Ovary (tissue), 7 donors: ENCODE measurements at regions not wholly inside any gene's neighbourhood (a gene's known extent, or its start where the extent isn't known, plus 50 kb on each side); places are given as distances from the start of the nearest gene placed in this dataset.
A peak's percentile ranks its signal among the peaks of the same experiment; 100 is the strongest.

Experiments
- DNase-seq, 5 donors: peaks; one replicate each; pipeline ENCODE4 v3.0.0-alpha.2; 2019 to 2020
- H3K27ac ChIP-seq, 2 donors: fragments of 200-600 bp; one replicate each; pipeline versions ENCODE4 v1.5.1 to v1.8.0; 2019 to 2022
- H3K27me3 ChIP-seq: fragments of 200-600 bp; one replicate; pipeline ENCODE4 v1.8.0; 2022
- H3K36me3 ChIP-seq: fragments of 200-600 bp; sonication (generic); one replicate; pipeline ENCODE4 v1.5.1; 2019
- H3K4me1 ChIP-seq: one replicate; pipeline ENCODE4 v1.8.1; 2013; ENCODE audit warnings: mild to moderate bottlenecking, moderate library complexity; ENCODE audit not compliant: insufficient read depth
- H3K4me3 ChIP-seq: fragments of 200-600 bp; sonication (generic); one replicate; pipeline ENCODE4 v1.5.1; 2017
- H3K9me3 ChIP-seq, 2 donors: fragments of 200-600 bp in 1 of 2; sonication (generic) in 1 of 2; one replicate each; pipeline versions ENCODE4 v1.5.1 to v1.8.1; 2013 to 2019; ENCODE audit warnings: mild to moderate bottlenecking in 1 of 2, moderate library complexity in 1 of 2
- CTCF ChIP-seq, 3 donors: fragments of 450-650 bp in 2 of 3; fragments of 200-600 bp in 1 of 3; IDR thresholded peaks; one replicate each; pipeline versions ENCODE4 v1.5.1 to v1.8.0; 2016 to 2022; ENCODE audit warnings: antibody characterized with exemption in 3 of 3, mild to moderate bottlenecking in 1 of 3
- EP300 ChIP-seq: sonication (generic); formaldehyde crosslinking; IDR thresholded peaks from one replicate; pipeline ENCODE4 v1.6.1; 2017; ENCODE audit warnings: antibody characterized with exemption
- POLR2A ChIP-seq: fragments of 450-650 bp; IDR thresholded peaks from one replicate; pipeline ENCODE4 v1.6.1; 2017; ENCODE audit warnings: antibody characterized with exemption, mild to moderate bottlenecking, moderate library complexity
- WGBS, 3 donors: extraction: QIAGEN DNeasy Blood & Tissue Kit in 1 of 3; methylation state at CpG; one replicate each; pipeline versions ENCODE4 v1.1.5 to v1.1.7; 2013 to 2017; 5-methylcytosine and 5-hydroxymethylcytosine counted together
- intact Hi-C, 4 donors: fragments of 100-400 bp; cut with DNase I; formaldehyde crosslinking; loops; one replicate each; pipeline versions ENCODE4 v1.11.0 to v1.15.1; 2022 to 2023
- donor health status: DM: no; HTN: no; CAD: no; lungs with moderate emphysema.
- donor health status: DM: no; HTN: no; CAD: no.
- donor health status: Bipolar disorder and iron deficiency.
- donor health status: DM: no; HTN: no; CAD: no.
- donor health status: DM: yes; HTN: yes; CAD: no.

GRCh38 chr14:99331811-99332210 lies 59.8 kb upstream of the BCL11B start:
- no peak for TF ChIP-seq CTCF (IDR thresholded peaks at IDR 0.05)
- no peak for TF ChIP-seq POLR2A
- TF ChIP-seq EP300, result no peak

GRCh38 chr14:99330316-99331240 lies 58.6 kb upstream of the BCL11B start:
- no peak for TF ChIP-seq POLR2A
- TF ChIP-seq CTCF (IDR thresholded peaks at IDR 0.05), result no peak
- TF ChIP-seq EP300, result no peak
- 84 to 87% (median 86%) methylated on average over 17 of the region's 17 CpGs for WGBS, 3 donors
- Histone ChIP-seq H3K27me3 (no peaks in the 10 kb centered on the region), H3K36me3 (no peaks in the 10 kb centered on the region), H3K4me1 (no peaks in the 10 kb centered on the region), H3K9me3 (no peaks in the 10 kb centered on the region), H3K4me3 (no peak overlapping the region), H3K27ac (no peak overlapping the region)
- intact Hi-C loops, result no loop called here
- DNase-seq, result no peak

More at GRCh38 chr14:99331811-99332210, 59.8 kb upstream of the BCL11B start:
- H3K36me3 ChIP-seq, result no peaks in the 10 kb centered on the region
- intact Hi-C loops, result no loop called here
- no peaks in the 10 kb centered on the region for H3K9me3 ChIP-seq
- no peak for DNase-seq
- WGBS, 3 donors, result 12 to 16% (median 16%) methylated on average over 10 of the region's 10 CpGs
- H3K27me3 ChIP-seq, result no peaks in the 10 kb centered on the region
- no peak overlapping the region for H3K27ac ChIP-seq
- no peaks in the 10 kb centered on the region for H3K4me1 ChIP-seq
- no peak overlapping the region for H3K4me3 ChIP-seq

GRCh38 chr14:99329711-99330315 lies 57.8 kb upstream of the BCL11B start:
- no peaks in the 10 kb centered on the region for H3K4me1 ChIP-seq
- intact Hi-C loops, result no loop called here
- H3K36me3 ChIP-seq, result no peaks in the 10 kb centered on the region
- no peaks in the 10 kb centered on the region for H3K27me3 ChIP-seq
- no peak overlapping the region for H3K4me3 ChIP-seq
- no peaks in the 10 kb centered on the region for H3K9me3 ChIP-seq
- H3K27ac ChIP-seq, result no peak overlapping the region
- peak in 1 of 5 donors; percentile 8 for DNase-seq
- 76 to 82% (median 76%) methylated on average over 10 of the region's 10 CpGs for WGBS, 3 donors
- TF ChIP-seq POLR2A, result no peak
- TF ChIP-seq EP300, result no peak
- no peak for TF ChIP-seq CTCF (IDR thresholded peaks at IDR 0.05)

GRCh38 chr14:99327458-99328250 lies 55.7 kb upstream of the BCL11B start:
- TF ChIP-seq EP300 (no peak), POLR2A (no peak), CTCF (IDR thresholded peaks at IDR 0.05) (no peak)
- peak in 1 of 5 donors; percentile 12 for DNase-seq
- intact Hi-C loops, result no loop called here
- WGBS, 3 donors, result 20 to 33% (median 23%) methylated on average over 14 of the region's 14 CpGs
- Histone ChIP-seq H3K4me3 (no peak overlapping the region), H3K9me3 (no peaks in the 10 kb centered on the region), H3K27me3 (no peaks in the 10 kb centered on the region), H3K36me3 (no peaks in the 10 kb centered on the region), H3K4me1 (no peaks in the 10 kb centered on the region), H3K27ac (no peak overlapping the region)
